ENCODE measurements at regions not wholly inside any gene's neighbourhood (a gene's known extent, or its start where the extent isn't known, plus 50 kb on each side); places are given as distances from the start of the nearest gene placed in this dataset.

DNA sequence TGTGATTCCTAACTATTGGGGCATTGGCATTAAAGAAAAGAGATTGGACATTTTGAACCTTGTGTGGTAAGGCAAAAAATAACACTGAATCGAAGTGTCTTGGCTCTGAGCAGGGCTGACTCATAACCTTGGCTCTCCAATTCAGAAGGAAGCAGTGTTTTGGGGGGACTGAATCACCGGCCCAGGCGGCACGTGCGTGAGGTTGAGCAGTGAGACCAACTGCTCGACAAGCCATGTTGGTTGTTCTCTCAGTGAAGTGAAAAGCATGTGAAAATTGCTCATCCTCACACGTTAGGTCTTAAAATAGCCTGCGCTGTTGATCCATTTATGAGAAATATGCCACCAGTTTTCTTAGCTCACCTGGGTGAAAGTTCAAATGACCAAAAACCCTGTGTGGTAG is 137.8 kb upstream of the SPACA1 start:
- Histone ChIP-seq H3K9me3 (no peaks in the 10 kb centered on the region), H3K27ac (no peak overlapping the region), H3K4me1 (no peaks in the 10 kb centered on the region), H3K27me3 (no peaks in the 10 kb centered on the region), H3K4me3 (no peak overlapping the region), H3K36me3 (no peaks in the 10 kb centered on the region)
- DNase-seq = no peak
- intact Hi-C loops (cut with DNase I; ENCODE audit: low total_unique reads) = no loop called here
- TF ChIP-seq, protein P1, sequence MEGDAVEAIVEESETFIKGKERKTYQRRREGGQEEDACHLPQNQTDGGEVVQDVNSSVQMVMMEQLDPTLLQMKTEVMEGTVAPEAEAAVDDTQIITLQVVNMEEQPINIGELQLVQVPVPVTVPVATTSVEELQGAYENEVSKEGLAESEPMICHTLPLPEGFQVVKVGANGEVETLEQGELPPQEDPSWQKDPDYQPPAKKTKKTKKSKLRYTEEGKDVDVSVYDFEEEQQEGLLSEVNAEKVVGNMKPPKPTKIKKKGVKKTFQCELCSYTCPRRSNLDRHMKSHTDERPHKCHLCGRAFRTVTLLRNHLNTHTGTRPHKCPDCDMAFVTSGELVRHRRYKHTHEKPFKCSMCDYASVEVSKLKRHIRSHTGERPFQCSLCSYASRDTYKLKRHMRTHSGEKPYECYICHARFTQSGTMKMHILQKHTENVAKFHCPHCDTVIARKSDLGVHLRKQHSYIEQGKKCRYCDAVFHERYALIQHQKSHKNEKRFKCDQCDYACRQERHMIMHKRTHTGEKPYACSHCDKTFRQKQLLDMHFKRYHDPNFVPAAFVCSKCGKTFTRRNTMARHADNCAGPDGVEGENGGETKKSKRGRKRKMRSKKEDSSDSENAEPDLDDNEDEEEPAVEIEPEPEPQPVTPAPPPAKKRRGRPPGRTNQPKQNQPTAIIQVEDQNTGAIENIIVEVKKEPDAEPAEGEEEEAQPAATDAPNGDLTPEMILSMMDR (IDR thresholded peaks at IDR 0.05) = no peak

DNA sequence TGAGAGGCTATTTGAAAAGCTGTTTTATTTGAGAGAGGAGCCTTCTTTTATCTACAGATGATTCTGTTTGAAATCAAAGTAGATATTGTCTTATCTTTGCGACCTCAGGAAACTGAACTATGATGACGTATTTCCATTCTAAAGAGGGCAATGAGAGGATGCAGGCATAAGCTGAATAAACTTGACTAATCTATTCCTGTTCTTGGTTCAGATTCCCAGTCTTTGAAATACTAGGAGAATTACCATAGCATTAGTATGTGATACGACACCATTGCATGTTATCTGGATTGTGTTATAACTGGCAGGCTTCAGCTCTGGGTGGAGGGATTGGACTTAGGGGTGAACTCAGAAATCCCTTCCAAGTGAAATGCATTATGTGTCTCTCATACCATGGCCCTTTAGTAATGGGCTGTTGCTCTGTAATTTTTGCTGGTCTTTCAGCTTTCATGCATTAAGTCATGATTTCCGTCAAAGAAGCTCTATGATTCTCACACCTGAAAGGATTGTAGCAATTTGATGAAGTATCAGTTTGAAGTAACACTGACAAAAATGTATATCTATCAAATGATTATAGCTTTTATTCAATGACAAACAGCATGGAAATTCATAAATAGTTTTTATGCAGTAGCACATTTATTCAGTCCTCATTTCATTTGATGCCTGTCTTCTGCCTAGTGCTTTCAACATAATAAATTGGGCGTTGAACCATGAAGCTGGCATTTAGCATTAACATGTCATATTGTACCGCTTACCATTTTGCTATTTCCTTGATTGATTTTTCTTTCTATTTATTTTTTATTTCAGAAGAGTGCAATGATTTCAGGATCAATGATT is 138.4 kb upstream of the SPACA1 start:
- H3K36me3 ChIP-seq = no peaks in the 10 kb centered on the region
- no peak for DNase-seq

DNA sequence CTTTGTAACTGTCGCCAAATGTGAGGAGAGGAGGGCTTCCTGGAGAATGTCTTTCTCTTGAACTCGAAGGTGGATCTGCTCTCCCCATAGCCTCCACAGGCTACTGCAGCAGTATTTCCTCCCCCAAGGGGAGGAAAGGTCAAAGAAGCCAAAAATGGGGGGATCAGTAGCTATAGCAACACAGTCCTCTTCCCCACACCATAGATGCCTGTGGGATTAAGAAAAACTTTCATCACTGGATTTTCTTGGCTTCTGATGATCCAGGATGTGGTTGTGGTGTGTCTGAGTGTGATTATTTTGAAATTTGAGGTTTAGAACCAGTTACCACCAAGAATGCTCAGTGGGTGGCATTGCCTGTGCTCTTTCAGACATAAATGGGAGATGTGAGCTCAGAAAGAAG is 140.1 kb upstream of the SPACA1 start:
- DNase-seq = no peak

More for the DNA sequence above, 138.4 kb upstream of the SPACA1 start:
- TF ChIP-seq, protein P1 (IDR thresholded peaks at IDR 0.05) = no peak
- H3K4me3 ChIP-seq = no peak overlapping the region
- H3K27ac ChIP-seq = no peak overlapping the region
- intact Hi-C loops (cut with DNase I; ENCODE audit: low total_unique reads) = no loop called here
- H3K4me1 ChIP-seq = no peaks in the 10 kb centered on the region
- no peaks in the 10 kb centered on the region for H3K9me3 ChIP-seq
- H3K27me3 ChIP-seq = no peaks in the 10 kb centered on the region

DNA sequence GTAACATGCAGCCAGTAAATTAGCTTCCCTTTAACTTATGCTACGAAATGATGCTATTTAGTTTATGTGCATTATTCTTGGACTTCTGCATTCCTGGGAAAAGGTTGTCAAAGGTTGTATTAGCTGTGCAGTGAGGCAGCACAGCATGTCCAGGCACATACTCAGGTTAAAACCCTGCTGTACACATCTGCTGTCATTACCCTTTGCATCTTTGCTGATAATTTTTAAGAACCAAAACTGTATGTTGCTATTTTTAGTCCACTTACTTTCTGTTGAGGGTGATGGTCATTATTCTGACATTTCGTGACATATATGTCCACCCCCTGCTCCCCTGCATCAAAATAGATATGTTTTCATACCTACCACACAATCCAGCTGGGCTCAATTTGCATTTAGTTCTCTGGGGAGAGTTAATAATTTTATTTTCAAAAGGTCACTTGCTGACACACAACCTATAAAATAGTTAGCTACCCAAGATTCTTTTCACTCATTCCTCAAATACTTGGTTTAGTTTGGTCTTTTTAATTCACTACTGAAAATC is 142.5 kb upstream of the SPACA1 start:
- TF ChIP-seq, protein P1 (IDR thresholded peaks at IDR 0.05) = no peak
- H3K36me3 ChIP-seq = no peaks in the 10 kb centered on the region
- no peaks in the 10 kb centered on the region for H3K4me1 ChIP-seq
- no peaks in the 10 kb centered on the region for H3K9me3 ChIP-seq
- H3K4me3 ChIP-seq = no peak overlapping the region
- DNase-seq = no peak
- intact Hi-C loops (cut with DNase I; ENCODE audit: low total_unique reads) = no loop called here
- H3K27ac ChIP-seq = no peak overlapping the region
- no peaks in the 10 kb centered on the region for H3K27me3 ChIP-seq

More for the DNA sequence above, 140.1 kb upstream of the SPACA1 start:
- Histone ChIP-seq H3K4me3 (no peak overlapping the region), H3K4me1 (no peaks in the 10 kb centered on the region), H3K27ac (no peak overlapping the region), H3K27me3 (no peaks in the 10 kb centered on the region), H3K9me3 (no peaks in the 10 kb centered on the region), H3K36me3 (no peaks in the 10 kb centered on the region)
- TF ChIP-seq, protein P1 (IDR thresholded peaks at IDR 0.05) = no peak
- intact Hi-C loops (cut with DNase I; ENCODE audit: low total_unique reads) = no loop called here

DNA sequence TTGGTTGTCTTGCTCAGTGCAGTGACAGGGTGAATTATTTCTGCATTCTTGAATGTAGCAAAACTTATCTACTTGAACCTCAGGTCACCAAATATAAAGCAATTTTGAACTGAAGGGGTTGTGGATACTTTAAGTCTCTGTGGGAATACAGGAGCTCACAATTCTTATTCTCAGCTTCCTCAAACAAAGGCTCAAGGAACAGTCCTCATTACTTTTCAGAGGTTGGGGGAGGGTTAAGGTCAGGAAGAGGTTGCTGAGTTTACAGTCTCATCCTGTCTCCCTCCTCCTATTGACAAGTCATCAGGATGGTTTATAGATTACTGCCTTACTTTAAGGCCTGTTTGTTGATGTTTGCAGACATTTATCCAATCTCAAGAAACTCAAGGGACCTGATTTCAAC is 143.6 kb upstream of the SPACA1 start:
- Histone ChIP-seq H3K9me3 (no peaks in the 10 kb centered on the region), H3K4me3 (no peak overlapping the region), H3K4me1 (no peaks in the 10 kb centered on the region), H3K27me3 (no peaks in the 10 kb centered on the region), H3K36me3 (no peaks in the 10 kb centered on the region), H3K27ac (no peak overlapping the region)
- TF ChIP-seq, protein P1 (IDR thresholded peaks at IDR 0.05) = no peak
- DNase-seq = no peak
- intact Hi-C loops (cut with DNase I; ENCODE audit: low total_unique reads) = no loop called here
